Spleen (tissue), 3 donors: ENCODE measurements at regions not wholly inside any gene's neighbourhood (a gene's known extent, or its start where the extent isn't known, plus 50 kb on each side); places are given as distances from the start of the nearest gene placed in this dataset.

ENCODE experiments used
- POLR2A ChIP-seq, 3 donors: fragments of 450-650 bp; IDR thresholded peaks; one replicate each; pipeline ENCODE4 v1.5.1; 2017; ENCODE audit warnings: antibody characterized with exemption in 3 of 3, mild to moderate bottlenecking in 1 of 3
- POLR2AphosphoS5 ChIP-seq, 3 donors: sonication (generic); formaldehyde crosslinking; IDR thresholded peaks; one replicate each; pipeline ENCODE4 v1.5.1; 2017; ENCODE audit warnings: antibody characterized with exemption in 3 of 3

GRCh38 chr2:234689911-234690379 is 193.1 kb upstream of the ARL4C start:
- TF ChIP-seq POLR2A (IDR thresholded peaks at IDR 0.05) = no peak
- TF ChIP-seq POLR2AphosphoS5 (IDR thresholded peaks at IDR 0.05) = no peak
